ENCODE measurements at regions not wholly inside any gene's neighbourhood (a gene's known extent, or its start where the extent isn't known, plus 50 kb on each side); places are given as distances from the start of the nearest gene placed in this dataset.

- in situ Hi-C loops (cut with MboI; ENCODE audit: low sequenced_read_pairs): no loop called here
These were observed 65.9 kb upstream of the AMZ2 start for GRCh38 chr17:68182011-68182306.

- in situ Hi-C loops (cut with MboI; ENCODE audit: low sequenced_read_pairs): no loop called here
These were observed 64.8 kb upstream of the AMZ2 start for GRCh38 chr17:68182940-68183551.

- in situ Hi-C loops (cut with MboI; ENCODE audit: low sequenced_read_pairs): no loop called here
These were observed 63.7 kb upstream of the AMZ2 start for GRCh38 chr17:68184141-68184571.

GRCh38 chr17:68184816-68185436 is 62.9 kb upstream of the AMZ2 start:
- in situ Hi-C loops (cut with MboI; ENCODE audit: low sequenced_read_pairs): no loop called here

GRCh38 chr17:68185820-68186219 is 62.0 kb upstream of the AMZ2 start:
- in situ Hi-C loops (cut with MboI; ENCODE audit: low sequenced_read_pairs): no loop called here

- in situ Hi-C loops (cut with MboI; ENCODE audit: low sequenced_read_pairs): no loop called here
These were observed 57.3 kb upstream of the AMZ2 start for GRCh38 chr17:68190495-68190894.

- in situ Hi-C loops (cut with MboI; ENCODE audit: low sequenced_read_pairs): no loop called here
These were observed 52.0 kb upstream of the AMZ2 start for GRCh38 chr17:68195667-68196393.

GRCh38 chr17:68196394-68197090 is 51.3 kb upstream of the AMZ2 start:
- in situ Hi-C loops (cut with MboI; ENCODE audit: low sequenced_read_pairs): no loop called here

- in situ Hi-C loops (cut with MboI; ENCODE audit: low sequenced_read_pairs): no loop called here
These were observed 50.5 kb upstream of the AMZ2 start for GRCh38 chr17:68197091-68197996.

GRCh38 chr17:68197997-68198930 is 49.6 kb upstream of the AMZ2 start:
- in situ Hi-C loops (cut with MboI; ENCODE audit: low sequenced_read_pairs): no loop called here
